ENCODE measurements at regions not wholly inside any gene's neighbourhood (a gene's known extent, or its start where the extent isn't known, plus 50 kb on each side); places are given as distances from the start of the nearest gene placed in this dataset.

DNA sequence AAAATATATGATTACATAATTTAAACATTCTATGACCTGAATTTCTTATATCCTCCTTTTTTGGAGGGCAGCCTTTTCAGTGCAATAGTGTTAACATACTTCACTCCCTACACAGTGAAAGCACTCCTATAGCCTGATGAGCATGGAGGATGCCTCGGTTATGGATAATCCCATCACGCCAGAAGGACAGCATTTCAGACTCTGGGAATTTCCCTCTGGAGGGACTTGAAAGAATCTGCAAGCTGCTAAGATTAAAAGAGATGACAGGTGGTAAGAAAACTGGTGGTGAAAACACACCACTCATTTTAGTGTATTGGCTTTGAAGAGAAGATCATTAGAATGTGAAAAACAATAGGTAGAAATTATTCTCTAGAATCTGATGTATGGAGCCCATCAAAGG is 99.3 kb upstream of the LMNTD1 start:
- TF ChIP-seq, protein P1, sequence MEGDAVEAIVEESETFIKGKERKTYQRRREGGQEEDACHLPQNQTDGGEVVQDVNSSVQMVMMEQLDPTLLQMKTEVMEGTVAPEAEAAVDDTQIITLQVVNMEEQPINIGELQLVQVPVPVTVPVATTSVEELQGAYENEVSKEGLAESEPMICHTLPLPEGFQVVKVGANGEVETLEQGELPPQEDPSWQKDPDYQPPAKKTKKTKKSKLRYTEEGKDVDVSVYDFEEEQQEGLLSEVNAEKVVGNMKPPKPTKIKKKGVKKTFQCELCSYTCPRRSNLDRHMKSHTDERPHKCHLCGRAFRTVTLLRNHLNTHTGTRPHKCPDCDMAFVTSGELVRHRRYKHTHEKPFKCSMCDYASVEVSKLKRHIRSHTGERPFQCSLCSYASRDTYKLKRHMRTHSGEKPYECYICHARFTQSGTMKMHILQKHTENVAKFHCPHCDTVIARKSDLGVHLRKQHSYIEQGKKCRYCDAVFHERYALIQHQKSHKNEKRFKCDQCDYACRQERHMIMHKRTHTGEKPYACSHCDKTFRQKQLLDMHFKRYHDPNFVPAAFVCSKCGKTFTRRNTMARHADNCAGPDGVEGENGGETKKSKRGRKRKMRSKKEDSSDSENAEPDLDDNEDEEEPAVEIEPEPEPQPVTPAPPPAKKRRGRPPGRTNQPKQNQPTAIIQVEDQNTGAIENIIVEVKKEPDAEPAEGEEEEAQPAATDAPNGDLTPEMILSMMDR (IDR thresholded peaks at IDR 0.05) = no peak
- no peak for TF ChIP-seq POLR2AphosphoS5 (IDR thresholded peaks at IDR 0.05)

Measured in gastroesophageal sphincter (tissue), 3 donors.